ENCODE measurements at regions not wholly inside any gene's neighbourhood (a gene's known extent, or its start where the extent isn't known, plus 50 kb on each side); places are given as distances from the start of the nearest gene placed in this dataset.

- TF ChIP-seq CTCF (IDR thresholded peaks at IDR 0.05) (no peak), POLR2A (IDR thresholded peaks at IDR 0.05) (no peak), POLR2AphosphoS5 (IDR thresholded peaks at IDR 0.05; ENCODE audit: insufficient read depth in 1 of 2, low read depth in 1 of 2) (no peak)
Observed at GRCh38 chr12:68506619-68507018, 104.1 kb upstream of the RAP1B start.
